Spleen (tissue), 11 donors: ENCODE measurements at regions not wholly inside any gene's neighbourhood (a gene's known extent, or its start where the extent isn't known, plus 50 kb on each side); places are given as distances from the start of the nearest gene placed in this dataset.

Experiments
- DNase-seq: peaks from one replicate; pipeline ENCODE4 v3.0.0-alpha.2; 2020
- H3K27ac ChIP-seq, 8 donors: fragments of 200-600 bp; sonication (generic) in 7 of 8; 1 replicate in 4 of 8; 2 replicates in 4 of 8; pipeline versions ENCODE4 v1.5.0 to v1.8.0; 2016 to 2021; ENCODE audit warnings: inconsistent platforms in 4 of 8, mild to moderate bottlenecking in 4 of 8, moderate library complexity in 1 of 8
- H3K27me3 ChIP-seq, 7 donors: fragments of 200-600 bp; sonication (generic) in 6 of 7; replicated peaks in 1 of 7; 1 replicate in 4 of 7; 2 replicates in 3 of 7; pipeline versions ENCODE4 v1.5.0 to v1.8.0; 2016 to 2021; ENCODE audit warnings: inconsistent platforms in 3 of 7, mild to moderate bottlenecking in 1 of 7
- H3K36me3 ChIP-seq, 6 donors: fragments of 200-600 bp; sonication (generic) in 5 of 6; 1 replicate in 4 of 6; 2 replicates in 2 of 6; pipeline versions ENCODE4 v1.5.0 to v1.8.0; 2016 to 2021; ENCODE audit warnings: inconsistent platforms in 2 of 6
- H3K4me1 ChIP-seq, 6 donors: fragments of 200-600 bp; sonication (generic) in 5 of 6; 1 replicate in 3 of 6; 2 replicates in 3 of 6; pipeline versions ENCODE4 v1.5.0 to v1.8.0; 2016 to 2021; ENCODE audit warnings: inconsistent platforms in 3 of 6
- H3K4me3 ChIP-seq, 8 donors: fragments of 200-600 bp; sonication (generic) in 7 of 8; 1 replicate in 4 of 8; 2 replicates in 4 of 8; pipeline versions ENCODE4 v1.5.0 to v1.8.0; 2016 to 2021; ENCODE audit warnings: inconsistent platforms in 4 of 8, mild to moderate bottlenecking in 4 of 8, moderate library complexity in 2 of 8
- H3K9me3 ChIP-seq, 8 donors: fragments of 200-600 bp; sonication (generic) in 7 of 8; 1 replicate in 4 of 8; 2 replicates in 4 of 8; pipeline versions ENCODE4 v1.5.0 to v1.8.0; 2016 to 2021; ENCODE audit warnings: inconsistent platforms in 4 of 8
- CTCF ChIP-seq, 11 experiments: fragments of 200-600 bp in 7 of 11; fragments of 450-650 bp in 4 of 11; sonication (generic) in 4 of 11; IDR thresholded peaks in 8 of 11; conservative IDR thresholded peaks in 3 of 11; 1 replicate in 7 of 11; 2 replicates in 4 of 11; pipeline versions ENCODE4 v1.4.0 to v1.8.0; 2016 to 2021; ENCODE audit warnings: antibody characterized with exemption in 11 of 11, inconsistent platforms in 4 of 11, mild to moderate bottlenecking in 1 of 11
- POLR2A ChIP-seq, 3 donors: fragments of 450-650 bp; IDR thresholded peaks; one replicate each; pipeline ENCODE4 v1.5.1; 2017; ENCODE audit warnings: antibody characterized with exemption in 3 of 3, mild to moderate bottlenecking in 1 of 3
- POLR2AphosphoS5 ChIP-seq, 3 donors: sonication (generic); formaldehyde crosslinking; IDR thresholded peaks; one replicate each; pipeline ENCODE4 v1.5.1; 2017; ENCODE audit warnings: antibody characterized with exemption in 3 of 3
- WGBS, 5 donors: extraction: QIAGEN DNeasy Blood & Tissue Kit in 3 of 5; methylation state at CpG; one replicate each; pipeline versions ENCODE4 v1.1.5 to v1.1.7; 2013 to 2018; 5-methylcytosine and 5-hydroxymethylcytosine counted together
- intact Hi-C: fragments of 100-400 bp; cut with DNase I; formaldehyde crosslinking; loops from one replicate; pipeline ENCODE4 v1.15.0; 2023; ENCODE audit warnings: low total_unique reads
- donor health status: healthy with polysubstance abuse.
- donor health status: DM: no; HTN: no; CAD: no; lungs with moderate emphysema.
- donor health status: DM: no; HTN: no; CAD: no.
- donor health status: Bipolar disorder and iron deficiency.
- donor health status: healthy.
- donor health status: DM: no; HTN: no; CAD: no.
- donor health status: DM: yes; HTN: yes; CAD: no.

DNA sequence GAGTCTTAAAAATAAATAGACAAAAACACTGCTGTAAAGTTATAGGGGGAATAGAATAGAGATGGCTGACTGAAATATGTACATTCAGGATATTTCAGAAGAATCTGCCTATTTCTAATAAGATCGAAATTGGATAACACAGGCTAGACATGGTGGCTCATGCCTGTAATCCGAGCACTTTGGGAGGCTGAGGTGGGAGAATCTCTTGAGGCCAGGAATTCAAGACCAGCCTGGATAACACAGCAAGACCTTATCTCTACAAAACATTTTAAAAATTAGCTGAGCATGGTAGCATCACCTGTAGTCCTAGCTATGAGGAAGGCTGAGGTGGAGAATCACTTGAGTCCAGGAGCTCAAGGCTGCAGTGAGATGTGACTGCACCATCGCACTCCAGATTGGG, 146.6 kb upstream of the CCDC150 start:
- 87 to 94% (median 89%) methylated on average over 3 of the region's 3 CpGs for WGBS, 5 donors
- no peak for DNase-seq
- Histone ChIP-seq H3K4me3 (no peak overlapping the region), H3K4me1 (no peaks in the 10 kb centered on the region), H3K9me3 (peaks cover 0 to 21% (median 5%) of the 10 kb centered on the region in 8 donors), H3K27me3 (no peaks in the 10 kb centered on the region), H3K36me3 (no peaks in the 10 kb centered on the region), H3K27ac (no peak overlapping the region)
- TF ChIP-seq POLR2AphosphoS5 (IDR thresholded peaks at IDR 0.05) (no peak), CTCF (IDR thresholded peaks at IDR 0.05 in 8 of 11, conservative IDR thresholded peaks at IDR 0.05 in 3 of 11) (no peak)
- intact Hi-C loops: no loop called here

DNA sequence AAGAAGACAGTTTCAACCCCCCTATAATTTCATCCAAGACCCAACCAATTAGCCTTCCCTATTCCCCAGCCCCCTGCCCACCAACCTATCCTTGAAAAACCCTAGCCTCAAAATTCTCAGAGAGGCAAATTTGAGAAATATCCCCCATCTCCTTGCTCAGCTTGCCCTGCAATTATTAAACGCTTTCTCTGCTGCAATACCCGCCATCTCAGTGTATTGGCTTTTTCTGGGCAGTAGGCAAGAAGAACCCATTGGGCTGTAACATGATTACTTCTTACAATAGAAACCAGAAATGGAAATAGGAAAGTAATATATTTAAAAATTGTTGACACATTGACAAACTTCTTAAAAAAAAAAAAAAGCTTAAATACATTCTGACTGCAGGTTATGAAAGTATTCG, 140.6 kb upstream of the CCDC150 start:
- Histone ChIP-seq H3K36me3 (no peaks in the 10 kb centered on the region), H3K27me3 (peaks cover 0 to 3% (median 0%) of the 10 kb centered on the region in 7 donors), H3K4me3 (no peak overlapping the region), H3K4me1 (no peaks in the 10 kb centered on the region), H3K9me3 (peaks cover 0 to 31% (median 21%) of the 10 kb centered on the region in 8 donors), H3K27ac (no peak overlapping the region)
- intact Hi-C loops: no loop called here
- DNase-seq: no peak
- WGBS, 5 donors: 83 to 92% (median 84%) methylated on average over 3 of the region's 3 CpGs
- no peak for TF ChIP-seq POLR2A (IDR thresholded peaks at IDR 0.05)
- TF ChIP-seq POLR2AphosphoS5 (IDR thresholded peaks at IDR 0.05): no peak
- no peak for TF ChIP-seq CTCF (IDR thresholded peaks at IDR 0.05 in 8 of 11, conservative IDR thresholded peaks at IDR 0.05 in 3 of 11)

DNA sequence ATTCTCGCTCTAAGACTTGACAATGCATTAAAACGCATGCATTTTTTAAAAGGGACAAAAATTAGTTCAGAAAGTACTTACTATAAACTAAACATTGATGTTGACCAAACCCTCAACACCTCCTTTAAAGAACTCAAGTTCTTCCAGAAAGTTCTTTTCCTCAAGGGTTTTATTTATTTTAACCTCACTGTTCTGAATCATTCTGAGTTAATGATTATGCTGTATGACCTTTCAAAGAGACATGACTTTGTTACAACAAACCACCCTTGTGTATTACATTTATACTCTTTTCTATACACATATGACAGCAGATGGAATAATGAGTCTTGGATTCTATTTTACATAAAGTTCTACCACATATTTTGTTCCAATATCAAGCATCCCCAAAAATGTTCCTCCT, 139.8 kb upstream of the CCDC150 start:
- TF ChIP-seq POLR2AphosphoS5 (IDR thresholded peaks at IDR 0.05) (no peak), CTCF (IDR thresholded peaks at IDR 0.05 in 8 of 11, conservative IDR thresholded peaks at IDR 0.05 in 3 of 11) (no peak), POLR2A (IDR thresholded peaks at IDR 0.05) (no peak)
- H3K4me1 ChIP-seq: no peaks in the 10 kb centered on the region
- no peak overlapping the region for H3K27ac ChIP-seq
- DNase-seq: no peak
- H3K27me3 ChIP-seq: peaks cover 0 to 3% (median 0%) of the 10 kb centered on the region in 7 donors
- no peaks in the 10 kb centered on the region for H3K36me3 ChIP-seq
- intact Hi-C loops: no loop called here
- 84 to 94% (median 94%) methylated on average over 2 of the region's 2 CpGs for WGBS, 5 donors
- H3K4me3 ChIP-seq: no peak overlapping the region
- peaks cover 0 to 25% (median 18%) of the 10 kb centered on the region in 8 donors for H3K9me3 ChIP-seq

GRCh38 chr2:196500686-196501431, 138.7 kb upstream of the CCDC150 start:
- no peaks in the 10 kb centered on the region for H3K4me1 ChIP-seq
- TF ChIP-seq POLR2AphosphoS5 (IDR thresholded peaks at IDR 0.05) (no peak), CTCF (IDR thresholded peaks at IDR 0.05 in 8 of 11, conservative IDR thresholded peaks at IDR 0.05 in 3 of 11) (no peak), POLR2A (IDR thresholded peaks at IDR 0.05) (no peak)
- peaks cover 0 to 3% (median 0%) of the 10 kb centered on the region in 7 donors for H3K27me3 ChIP-seq
- DNase-seq: no peak
- no peaks in the 10 kb centered on the region for H3K36me3 ChIP-seq
- H3K9me3 ChIP-seq: peaks cover 0 to 25% (median 17%) of the 10 kb centered on the region in 8 donors
- 78 to 88% (median 82%) methylated on average over 4 of the region's 4 CpGs for WGBS, 5 donors
- no peak overlapping the region for H3K4me3 ChIP-seq
- H3K27ac ChIP-seq: no peak overlapping the region
- intact Hi-C loops: no loop called here
